ENCODE measurements at regions not wholly inside any gene's neighbourhood (a gene's known extent, or its start where the extent isn't known, plus 50 kb on each side); places are given as distances from the start of the nearest gene placed in this dataset.

GRCh38 chr15:39443659-39444219, 137.1 kb upstream of the THBS1 start:
- Histone ChIP-seq H3K9me1 (replicated peaks; ENCODE audit: control insufficient read depth, extremely low read depth, insufficient read depth, low read length) (no peaks in the 10 kb centered on the region), H3K9ac (replicated peaks; ENCODE audit: extremely low read depth, insufficient read depth, low read length) (no peak overlapping the region), H3K27ac (ENCODE audit: insufficient read depth, low read depth, low read length) (no peak overlapping the region), H3K4me3 (replicated peaks in 1 of 3; ENCODE audit: insufficient read depth in 1 of 3, low read depth in 1 of 3, low read length in 3 of 3) (no peak overlapping the region), H3K4me2 (ENCODE audit: insufficient read depth, low read length) (no peak overlapping the region), H3K79me2 (ENCODE audit: control insufficient read depth, insufficient read depth, low read length) (no peaks in the 10 kb centered on the region), H4K20me1 (replicated peaks; ENCODE audit: control insufficient read depth, extremely low read depth, insufficient read depth, low read length) (no peaks in the 10 kb centered on the region), H2AFZ (ENCODE audit: low read depth, low read length) (no peak overlapping the region), H3K27me3 (ENCODE audit: control insufficient read depth in 2 of 2, insufficient read depth in 2 of 2, low read length in 2 of 2) (no peaks in the 10 kb centered on the region), H3K9me3 (replicated peaks; ENCODE audit: control insufficient read depth, insufficient read depth, low read length) (no peaks in the 10 kb centered on the region), H3K4me1 (ENCODE audit: control insufficient read depth, extremely low read depth, insufficient read depth, low read length) (no peaks in the 10 kb centered on the region), H3K36me3 (ENCODE audit: control insufficient read depth in 2 of 2, extremely low read depth in 1 of 2, insufficient read depth in 2 of 2, low read length in 2 of 2) (no peaks in the 10 kb centered on the region)
- intact Hi-C loops (cut with micrococcal nuclease) (no loop called here), dilution Hi-C loops (cut with MboI; ENCODE audit: extremely low pct_ligation_motif_present, low sequenced_read_pairs) (no loop called here)
- ChIA-PET POLR2A (no interaction called here), CTCF (no interaction called here)
- TF ChIP-seq MYC (IDR thresholded peaks at IDR 0.05; ENCODE audit: low read depth, low read length) (no peak), POLR2AphosphoS5 (IDR thresholded peaks at IDR 0.05; ENCODE audit: insufficient read depth, low read depth, low read length) (no peak), CTCF (IDR thresholded peaks at IDR 0.05; ENCODE audit: extremely low read depth in 1 of 2, insufficient read depth in 1 of 2, low read depth in 1 of 2, low read length in 2 of 2) (no peak), GATA2 (IDR thresholded peaks at IDR 0.05; ENCODE audit: insufficient read depth, insufficient read length, low read depth, low read length) (no peak)
- no peak for DNase-seq (ENCODE audit: low read depth, low spot score)
- no TSS peak for BruUV-seq (replicated peaks)
- no peak for FAIRE-seq

- POLR2A ChIA-PET, result no interaction called here
- Histone ChIP-seq H3K9me1 (replicated peaks; ENCODE audit: control insufficient read depth, extremely low read depth, insufficient read depth, low read length) (no peaks in the 10 kb centered on the region), H3K27me3 (ENCODE audit: control insufficient read depth in 2 of 2, insufficient read depth in 2 of 2, low read length in 2 of 2) (no peaks in the 10 kb centered on the region), H3K79me2 (ENCODE audit: control insufficient read depth, insufficient read depth, low read length) (no peaks in the 10 kb centered on the region), H2AFZ (ENCODE audit: low read depth, low read length) (no peak overlapping the region), H3K9me3 (replicated peaks; ENCODE audit: control insufficient read depth, insufficient read depth, low read length) (no peaks in the 10 kb centered on the region), H4K20me1 (replicated peaks; ENCODE audit: control insufficient read depth, extremely low read depth, insufficient read depth, low read length) (no peaks in the 10 kb centered on the region), H3K9ac (replicated peaks; ENCODE audit: extremely low read depth, insufficient read depth, low read length) (no peak overlapping the region), H3K27ac (ENCODE audit: insufficient read depth, low read depth, low read length) (no peak overlapping the region), H3K4me3 (replicated peaks in 1 of 3; ENCODE audit: insufficient read depth in 1 of 3, low read depth in 1 of 3, low read length in 3 of 3) (no peak overlapping the region), H3K36me3 (ENCODE audit: control insufficient read depth in 2 of 2, extremely low read depth in 1 of 2, insufficient read depth in 2 of 2, low read length in 2 of 2) (no peaks in the 10 kb centered on the region), H3K4me1 (ENCODE audit: control insufficient read depth, extremely low read depth, insufficient read depth, low read length) (no peaks in the 10 kb centered on the region), H3K4me2 (ENCODE audit: insufficient read depth, low read length) (no peak overlapping the region)
- FAIRE-seq, result no peak
- CTCF ChIA-PET, result interaction anchor here (0.8 kb wide), 1 partner anchor 116 kb away, joined by 3 read pairs; no protein-coding TSS in a partner anchor
- BruUV-seq (replicated peaks), result no TSS peak
- dilution Hi-C loops (cut with MboI; ENCODE audit: extremely low pct_ligation_motif_present, low sequenced_read_pairs) (no loop called here), intact Hi-C loops (cut with micrococcal nuclease) (no loop called here)
- TF ChIP-seq GATA2 (IDR thresholded peaks at IDR 0.05; ENCODE audit: insufficient read depth, insufficient read length, low read depth, low read length) (no peak), JUN (IDR thresholded peaks at IDR 0.05; ENCODE audit: borderline replicate concordance, insufficient read depth, insufficient read length, low read depth) (no peak), MYC (IDR thresholded peaks at IDR 0.05; ENCODE audit: low read depth, low read length) (no peak), POLR2A (IDR thresholded peaks at IDR 0.05; ENCODE audit: low read depth, low read length) (no peak), FOS (IDR thresholded peaks at IDR 0.05; ENCODE audit: borderline replicate concordance, insufficient read depth, low read length) (no peak), POLR2AphosphoS5 (IDR thresholded peaks at IDR 0.05; ENCODE audit: insufficient read depth, low read depth, low read length) (no peak), MAX (IDR thresholded peaks at IDR 0.05; ENCODE audit: insufficient read depth, insufficient read length) (no peak), EZH2 (IDR thresholded peaks at IDR 0.05; ENCODE audit: borderline replicate concordance, low read depth, low read length, severe bottlenecking) (no peak)
- no peak for DNase-seq (ENCODE audit: low read depth, low spot score)
Measured at GRCh38 chr15:39444735-39445470, 136.0 kb upstream of the THBS1 start.

All from endothelial cell of umbilical vein (primary cell).